NCI-H2171 treated with DMSO at 0.1 percent for 48 hours (cell line): ENCODE measurements at regions not wholly inside any gene's neighbourhood (a gene's known extent, or its start where the extent isn't known, plus 50 kb on each side); places are given as distances from the start of the nearest gene placed in this dataset.
"Not testable (repeated sequence)": the region's sequence is repeated elsewhere in the genome, so short reads cannot be mapped to it uniquely, and the experiment has no call there.

Source experiments
- DNase-seq: peaks from one replicate; lab custom pipeline; 2025; lab: John Stamatoyannopoulos, UW

- DNase-seq: no peak
Measured at GRCh38 chr16:16938009-16938408, 532.8 kb downstream of the XYLT1 start.

GRCh38 chr16:16938980-16939379 lies 531.8 kb downstream of the XYLT1 start:
- no peak for DNase-seq

- no peak for DNase-seq
Measured at GRCh38 chr16:16940351-16940750, 530.4 kb downstream of the XYLT1 start.

- not testable (repeated sequence) for DNase-seq
Measured at GRCh38 chr16:16942849-16943248, 527.9 kb downstream of the XYLT1 start.

- no peak for DNase-seq
Measured at GRCh38 chr16:16945207-16945606, 525.6 kb downstream of the XYLT1 start.

DNA sequence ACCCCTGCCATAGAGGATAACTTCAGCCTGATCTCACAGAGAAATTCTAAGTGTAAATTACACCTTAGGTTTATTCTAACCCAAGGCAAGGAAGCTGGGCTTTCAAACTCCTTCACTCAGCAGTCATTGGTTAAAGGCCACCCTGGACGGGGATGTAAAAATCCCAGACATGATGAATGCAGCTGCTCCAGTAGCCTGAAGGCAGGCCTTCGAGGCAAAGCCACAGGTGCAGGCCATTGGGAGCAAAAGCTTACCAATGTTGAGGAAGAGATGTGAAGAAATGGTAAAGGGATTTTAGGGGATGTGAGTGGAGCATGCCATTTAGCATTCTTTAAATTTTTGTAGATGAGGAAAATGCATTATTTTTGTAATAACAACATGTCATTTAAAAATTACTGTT lies 514.4 kb downstream of the XYLT1 start:
- no peak for DNase-seq

GRCh38 chr16:16960785-16961184 lies 510.0 kb downstream of the XYLT1 start:
- DNase-seq: no peak

- DNase-seq: no peak
Measured at GRCh38 chr16:16966439-16966838, 504.3 kb downstream of the XYLT1 start.

DNA sequence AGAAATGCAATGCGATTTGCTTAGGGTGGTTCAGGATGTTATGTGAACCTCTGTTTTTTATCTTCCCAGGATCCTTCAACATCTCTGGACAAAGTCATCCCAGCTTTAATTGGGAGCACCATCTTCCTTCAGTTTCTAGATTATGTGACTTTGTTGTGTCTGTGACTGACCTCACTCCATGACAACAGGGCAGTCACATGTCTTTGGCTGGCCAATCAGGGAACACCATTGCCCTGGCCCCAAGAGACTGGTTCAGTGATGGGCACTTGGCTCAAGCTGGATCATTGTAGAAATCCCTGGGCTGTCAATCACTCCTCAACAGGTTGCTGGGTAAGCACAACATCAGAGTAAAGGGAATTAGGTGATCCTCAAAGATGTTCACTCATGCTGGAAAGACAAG lies 499.7 kb downstream of the XYLT1 start:
- no peak for DNase-seq

GRCh38 chr16:16972831-16973230 lies 497.9 kb downstream of the XYLT1 start:
- DNase-seq: no peak

GRCh38 chr16:16973707-16974591 lies 496.8 kb downstream of the XYLT1 start:
- no peak for DNase-seq

GRCh38 chr16:16982614-16983013 lies 488.1 kb downstream of the XYLT1 start:
- peak; percentile 8 for DNase-seq

GRCh38 chr16:16983582-16983981 lies 487.2 kb downstream of the XYLT1 start:
- no peak for DNase-seq

DNA sequence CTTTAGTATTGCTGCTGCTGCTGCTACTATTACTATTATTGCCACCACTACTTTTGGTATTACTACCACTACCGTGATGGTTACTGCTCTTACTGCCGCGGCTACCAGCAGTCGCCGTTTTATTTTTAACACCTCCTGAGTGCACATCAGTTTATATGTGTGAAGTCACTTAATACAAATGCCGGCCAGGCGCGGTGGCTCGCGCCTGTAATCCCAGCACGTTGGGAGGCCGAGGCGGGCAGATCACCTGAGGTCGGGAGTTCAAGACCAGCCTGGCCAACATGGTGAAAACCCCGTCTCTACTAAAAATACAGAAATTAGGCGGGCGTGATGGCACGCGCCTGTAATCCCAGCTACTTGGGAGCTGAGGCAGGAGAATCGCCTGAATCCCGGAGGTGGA lies 486.7 kb downstream of the XYLT1 start:
- not testable (repeated sequence) for DNase-seq

GRCh38 chr16:16985707-16986106 lies 485.1 kb downstream of the XYLT1 start:
- no peak for DNase-seq

DNA sequence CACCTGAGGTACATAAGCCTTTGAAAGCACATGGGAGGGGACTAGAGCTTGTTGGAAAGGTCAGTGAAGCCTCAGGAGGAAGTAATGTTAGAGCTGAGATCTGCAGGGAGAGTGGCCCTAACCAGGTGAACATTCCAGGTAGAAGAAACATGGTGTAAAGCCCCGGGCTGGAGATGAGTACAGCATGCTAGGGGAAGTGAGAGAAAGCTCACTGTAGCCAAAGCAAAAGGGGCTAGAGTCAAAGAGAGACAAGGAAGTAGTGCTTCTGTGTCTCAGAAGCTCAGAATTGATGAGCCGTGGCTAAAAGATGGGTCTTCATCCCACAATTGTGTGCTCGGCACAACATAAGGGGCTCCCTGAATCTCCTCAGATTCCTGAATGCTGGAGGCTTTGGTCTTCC lies 481.8 kb downstream of the XYLT1 start:
- DNase-seq: no peak

GRCh38 chr16:16989368-16989767 lies 481.4 kb downstream of the XYLT1 start:
- no peak for DNase-seq

GRCh38 chr16:16991711-16992110 lies 479.0 kb downstream of the XYLT1 start:
- DNase-seq: no peak

- peak; percentile 40 for DNase-seq
Measured at GRCh38 chr16:16992975-16993765, 477.6 kb downstream of the XYLT1 start.

- no peak for DNase-seq
Measured at GRCh38 chr16:16994831-16995230, 475.9 kb downstream of the XYLT1 start.

- DNase-seq: no peak
Measured at GRCh38 chr16:16996827-16997226, 473.9 kb downstream of the XYLT1 start.

- DNase-seq: no peak
Measured at GRCh38 chr16:16997349-16997748, 473.4 kb downstream of the XYLT1 start.

- DNase-seq: no peak
Measured at GRCh38 chr16:17001471-17001870, 469.3 kb downstream of the XYLT1 start.
